ENCODE measurements at regions not wholly inside any gene's neighbourhood (a gene's known extent, or its start where the extent isn't known, plus 50 kb on each side); places are given as distances from the start of the nearest gene placed in this dataset.

DNA sequence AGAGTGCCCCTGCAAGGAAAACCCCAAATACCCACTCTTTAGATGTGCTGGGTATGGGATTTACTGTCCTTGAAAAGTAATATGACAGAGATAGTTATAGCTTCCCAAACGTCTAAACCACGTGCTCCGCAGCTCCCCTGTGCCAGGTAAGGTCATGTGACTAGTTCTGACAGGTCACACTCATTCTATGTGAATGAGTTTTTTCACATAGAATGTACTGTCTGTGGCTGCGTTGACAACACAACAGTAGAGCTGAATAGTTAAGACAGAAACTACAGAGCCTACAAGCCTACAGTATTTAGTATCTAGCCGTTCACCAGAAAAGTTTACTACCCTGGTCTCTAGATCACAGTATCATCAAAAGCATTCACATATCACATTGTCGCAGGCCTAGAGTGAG is 236.2 kb downstream of the ETS1 start:
- TF ChIP-seq, protein P1, sequence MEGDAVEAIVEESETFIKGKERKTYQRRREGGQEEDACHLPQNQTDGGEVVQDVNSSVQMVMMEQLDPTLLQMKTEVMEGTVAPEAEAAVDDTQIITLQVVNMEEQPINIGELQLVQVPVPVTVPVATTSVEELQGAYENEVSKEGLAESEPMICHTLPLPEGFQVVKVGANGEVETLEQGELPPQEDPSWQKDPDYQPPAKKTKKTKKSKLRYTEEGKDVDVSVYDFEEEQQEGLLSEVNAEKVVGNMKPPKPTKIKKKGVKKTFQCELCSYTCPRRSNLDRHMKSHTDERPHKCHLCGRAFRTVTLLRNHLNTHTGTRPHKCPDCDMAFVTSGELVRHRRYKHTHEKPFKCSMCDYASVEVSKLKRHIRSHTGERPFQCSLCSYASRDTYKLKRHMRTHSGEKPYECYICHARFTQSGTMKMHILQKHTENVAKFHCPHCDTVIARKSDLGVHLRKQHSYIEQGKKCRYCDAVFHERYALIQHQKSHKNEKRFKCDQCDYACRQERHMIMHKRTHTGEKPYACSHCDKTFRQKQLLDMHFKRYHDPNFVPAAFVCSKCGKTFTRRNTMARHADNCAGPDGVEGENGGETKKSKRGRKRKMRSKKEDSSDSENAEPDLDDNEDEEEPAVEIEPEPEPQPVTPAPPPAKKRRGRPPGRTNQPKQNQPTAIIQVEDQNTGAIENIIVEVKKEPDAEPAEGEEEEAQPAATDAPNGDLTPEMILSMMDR (IDR thresholded peaks at IDR 0.05; ENCODE audit: insufficient read depth, low read length) = no peak
- no peak overlapping the region for H3K4me3 ChIP-seq (ENCODE audit: low read depth, low read length)

DNA sequence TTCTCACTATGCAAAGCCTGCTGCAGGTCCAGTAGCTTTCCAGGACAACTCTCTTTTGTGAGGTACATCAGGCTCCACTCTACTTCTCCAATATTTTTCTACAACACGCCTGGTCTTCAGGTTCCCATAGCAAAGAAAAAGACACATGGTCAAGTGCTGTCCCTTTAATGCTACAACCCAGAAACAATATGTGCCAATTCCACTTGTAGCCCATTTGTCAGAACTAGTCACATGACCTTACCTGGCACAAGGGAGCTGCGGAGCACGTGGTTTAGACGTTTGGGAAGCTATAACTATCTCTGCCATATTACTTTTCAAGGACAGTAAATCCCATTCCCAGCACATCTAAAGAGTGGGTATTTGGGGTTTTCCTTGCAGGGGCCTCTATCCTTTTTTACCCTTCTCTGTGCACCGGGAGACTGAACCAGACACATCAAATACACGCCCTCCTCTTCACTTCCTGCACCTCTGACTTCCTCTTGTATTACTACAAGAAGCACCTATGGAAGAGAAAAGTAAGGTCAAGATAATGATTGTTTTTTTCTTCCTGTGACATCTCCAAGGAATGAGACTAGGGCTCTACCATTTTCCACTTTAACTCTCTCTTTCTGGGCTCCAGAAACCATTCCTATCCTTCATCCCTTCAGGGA is 237.6 kb downstream of the ETS1 start:
- no peak for DNase-seq (ENCODE audit: low read depth)
- no peak overlapping the region for H3K4me3 ChIP-seq (ENCODE audit: low read depth, low read length)
- TF ChIP-seq, protein P1 (IDR thresholded peaks at IDR 0.05; ENCODE audit: insufficient read depth, low read length) = no peak

More for the DNA sequence above, 236.2 kb downstream of the ETS1 start:
- DNase-seq (ENCODE audit: low read depth) = no peak

- no peak overlapping the region for H3K4me3 ChIP-seq (ENCODE audit: low read depth, low read length)
- TF ChIP-seq, protein P1 (IDR thresholded peaks at IDR 0.05; ENCODE audit: insufficient read depth, low read length) = no peak
- DNase-seq (ENCODE audit: low read depth) = peak; percentile 91
These were observed 240.6 kb downstream of the ETS1 start for GRCh38 chr11:128346804-128347203.

- no peak overlapping the region for H3K4me3 ChIP-seq (ENCODE audit: low read depth, low read length)
- TF ChIP-seq, protein P1 (IDR thresholded peaks at IDR 0.05; ENCODE audit: insufficient read depth, low read length) = no peak
- no peak for DNase-seq (ENCODE audit: low read depth)
These were observed 242.0 kb downstream of the ETS1 start for GRCh38 chr11:128345316-128345715.

DNA sequence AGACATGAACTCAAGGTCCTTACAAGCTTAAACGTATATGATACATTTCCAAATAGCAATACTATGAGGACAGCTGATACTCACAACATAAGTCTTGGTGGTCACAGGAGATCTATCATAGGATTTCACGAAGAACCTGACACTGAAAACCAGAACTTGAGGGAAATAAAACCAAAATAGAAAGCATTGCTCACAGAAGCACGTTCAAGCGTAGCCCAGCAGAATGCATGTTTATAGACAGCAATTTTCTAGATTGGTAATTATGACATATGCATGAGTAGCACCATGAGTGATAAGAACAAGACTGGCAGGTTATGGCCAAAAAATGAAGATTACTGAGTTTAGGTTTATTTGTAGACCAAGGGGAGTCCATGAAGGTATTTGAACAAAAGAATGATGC is 243.5 kb downstream of the ETS1 start:
- TF ChIP-seq, protein P1 (IDR thresholded peaks at IDR 0.05; ENCODE audit: insufficient read depth, low read length) = no peak
- DNase-seq (ENCODE audit: low read depth) = no peak
- H3K4me3 ChIP-seq (ENCODE audit: low read depth, low read length) = no peak overlapping the region

GRCh38 chr11:128343135-128343514 is 244.2 kb downstream of the ETS1 start:
- TF ChIP-seq, protein P1 (IDR thresholded peaks at IDR 0.05; ENCODE audit: insufficient read depth, low read length) = no peak
- DNase-seq (ENCODE audit: low read depth) = no peak
- no peak overlapping the region for H3K4me3 ChIP-seq (ENCODE audit: low read depth, low read length)

Data from fibroblast of the aortic adventitia (primary cell).